Stimulated activated CD8-positive, alpha-beta memory T cell treated with anti-CD3 and anti-CD28 coated beads, Interleukin-12 subunit alpha, Interleukin-12 subunit beta, amount 100 ng/mL, for 1 hour (primary cell): ENCODE measurements at regions not wholly inside any gene's neighbourhood (a gene's known extent, or its start where the extent isn't known, plus 50 kb on each side); places are given as distances from the start of the nearest gene placed in this dataset.
"Not testable (repeated sequence)": the region's sequence is repeated elsewhere in the genome, so short reads cannot be mapped to it uniquely, and the experiment has no call there.

ENCODE experiments used
- DNase-seq: peaks from one replicate; pipeline ENCODE4 v3.0.0-alpha.2; 2020; ENCODE audit warnings: low read depth

- DNase-seq, result no peak
Observed at GRCh38 chr2:57314682-57315081, 731.9 kb upstream of the VRK2 start.

GRCh38 chr2:57330447-57330846 lies 716.2 kb upstream of the VRK2 start:
- no peak for DNase-seq

GRCh38 chr2:57333221-57333620 lies 713.4 kb upstream of the VRK2 start:
- no peak for DNase-seq

- DNase-seq, result no peak
Observed at GRCh38 chr2:57343391-57344006, 703.1 kb upstream of the VRK2 start.

GRCh38 chr2:57368190-57368589 lies 678.4 kb upstream of the VRK2 start:
- DNase-seq, result no peak

- DNase-seq, result no peak
Observed at GRCh38 chr2:57370882-57371585, 675.6 kb upstream of the VRK2 start.

- DNase-seq, result no peak
Observed at GRCh38 chr2:57372237-57372984, 674.2 kb upstream of the VRK2 start.

- DNase-seq, result no peak
Observed at GRCh38 chr2:57373530-57373929, 673.1 kb upstream of the VRK2 start.

- no peak for DNase-seq
Observed at GRCh38 chr2:57376985-57377384, 669.6 kb upstream of the VRK2 start.

GRCh38 chr2:57386305-57386704 lies 660.3 kb upstream of the VRK2 start:
- DNase-seq, result no peak

GRCh38 chr2:57396355-57397098 lies 650.1 kb upstream of the VRK2 start:
- DNase-seq, result no peak

GRCh38 chr2:57397550-57398360 lies 648.9 kb upstream of the VRK2 start:
- DNase-seq, result no peak

- no peak for DNase-seq
Observed at GRCh38 chr2:57399057-57399456, 647.5 kb upstream of the VRK2 start.

- no peak for DNase-seq
Observed at GRCh38 chr2:57402096-57402495, 644.5 kb upstream of the VRK2 start.

GRCh38 chr2:57402755-57403154 lies 643.9 kb upstream of the VRK2 start:
- DNase-seq, result no peak

- no peak for DNase-seq
Observed at GRCh38 chr2:57407772-57408201, 638.8 kb upstream of the VRK2 start.

- no peak for DNase-seq
Observed at GRCh38 chr2:57408587-57408986, 638.0 kb upstream of the VRK2 start.

GRCh38 chr2:57417007-57417406 lies 629.6 kb upstream of the VRK2 start:
- DNase-seq, result no peak

GRCh38 chr2:57418859-57419346 lies 627.7 kb upstream of the VRK2 start:
- DNase-seq, result not testable (repeated sequence)

GRCh38 chr2:57429831-57430230 lies 616.8 kb upstream of the VRK2 start:
- no peak for DNase-seq

- no peak for DNase-seq
Observed at GRCh38 chr2:57432528-57432927, 614.1 kb upstream of the VRK2 start.
